ENCODE measurements at regions not wholly inside any gene's neighbourhood (a gene's known extent, or its start where the extent isn't known, plus 50 kb on each side); places are given as distances from the start of the nearest gene placed in this dataset.

GRCh38 chr6:126546541-126547120 is 206.7 kb downstream of the CENPW start:
- no peak for FAIRE-seq
- DNase-seq (ENCODE audit: insufficient read length, low spot score) = no peak
- TF ChIP-seq, protein P1, sequence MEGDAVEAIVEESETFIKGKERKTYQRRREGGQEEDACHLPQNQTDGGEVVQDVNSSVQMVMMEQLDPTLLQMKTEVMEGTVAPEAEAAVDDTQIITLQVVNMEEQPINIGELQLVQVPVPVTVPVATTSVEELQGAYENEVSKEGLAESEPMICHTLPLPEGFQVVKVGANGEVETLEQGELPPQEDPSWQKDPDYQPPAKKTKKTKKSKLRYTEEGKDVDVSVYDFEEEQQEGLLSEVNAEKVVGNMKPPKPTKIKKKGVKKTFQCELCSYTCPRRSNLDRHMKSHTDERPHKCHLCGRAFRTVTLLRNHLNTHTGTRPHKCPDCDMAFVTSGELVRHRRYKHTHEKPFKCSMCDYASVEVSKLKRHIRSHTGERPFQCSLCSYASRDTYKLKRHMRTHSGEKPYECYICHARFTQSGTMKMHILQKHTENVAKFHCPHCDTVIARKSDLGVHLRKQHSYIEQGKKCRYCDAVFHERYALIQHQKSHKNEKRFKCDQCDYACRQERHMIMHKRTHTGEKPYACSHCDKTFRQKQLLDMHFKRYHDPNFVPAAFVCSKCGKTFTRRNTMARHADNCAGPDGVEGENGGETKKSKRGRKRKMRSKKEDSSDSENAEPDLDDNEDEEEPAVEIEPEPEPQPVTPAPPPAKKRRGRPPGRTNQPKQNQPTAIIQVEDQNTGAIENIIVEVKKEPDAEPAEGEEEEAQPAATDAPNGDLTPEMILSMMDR (IDR thresholded peaks at IDR 0.05; ENCODE audit: insufficient read depth, missing control alignments) = no peak

DNA sequence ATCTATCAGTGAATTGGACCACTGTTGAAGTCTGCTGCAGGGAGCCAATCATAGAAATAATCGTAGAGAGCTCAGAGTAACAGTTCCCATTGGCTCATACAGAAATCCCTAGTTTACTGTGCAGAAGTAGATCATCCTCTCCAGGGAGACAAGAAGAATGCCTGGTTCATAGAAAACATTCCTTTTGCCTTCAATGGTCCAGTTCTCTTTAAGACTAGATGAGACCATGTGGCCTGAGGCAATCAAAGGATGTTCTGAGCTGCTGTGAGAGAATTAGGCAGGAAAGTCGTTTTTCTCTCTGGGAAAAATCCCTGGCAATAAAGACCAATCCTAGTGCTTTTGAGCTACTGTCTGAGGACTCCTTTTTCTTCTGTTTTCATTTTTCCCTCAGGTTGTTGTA is 208.4 kb downstream of the CENPW start:
- FAIRE-seq (no peak), DNase-seq (ENCODE audit: insufficient read length, low spot score) (no peak)
- TF ChIP-seq, protein P1 (IDR thresholded peaks at IDR 0.05; ENCODE audit: insufficient read depth, missing control alignments) = no peak

DNA sequence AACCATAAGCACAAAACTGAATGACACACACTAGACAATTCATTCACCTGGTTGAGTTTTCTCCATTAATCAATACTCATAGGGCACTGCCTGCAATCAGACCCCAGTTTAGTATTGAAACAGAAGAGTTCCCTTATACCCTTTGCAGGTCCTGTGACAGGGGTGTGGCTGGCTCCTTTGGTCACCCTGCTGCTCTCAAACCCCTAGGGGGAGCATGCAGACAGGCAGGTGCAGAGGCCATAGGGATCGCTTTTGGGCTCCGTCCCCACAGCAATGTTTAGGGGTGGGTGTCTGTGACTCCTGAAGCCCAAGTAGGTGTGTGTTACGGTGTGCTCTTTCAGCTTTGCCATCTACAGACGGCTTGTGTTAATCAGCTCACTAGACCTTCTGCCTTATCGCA is 210.4 kb downstream of the CENPW start:
- TF ChIP-seq, protein P1 (IDR thresholded peaks at IDR 0.05; ENCODE audit: insufficient read depth, missing control alignments) = no peak
- DNase-seq (ENCODE audit: insufficient read length, low spot score) = no peak
- no peak for FAIRE-seq

DNA sequence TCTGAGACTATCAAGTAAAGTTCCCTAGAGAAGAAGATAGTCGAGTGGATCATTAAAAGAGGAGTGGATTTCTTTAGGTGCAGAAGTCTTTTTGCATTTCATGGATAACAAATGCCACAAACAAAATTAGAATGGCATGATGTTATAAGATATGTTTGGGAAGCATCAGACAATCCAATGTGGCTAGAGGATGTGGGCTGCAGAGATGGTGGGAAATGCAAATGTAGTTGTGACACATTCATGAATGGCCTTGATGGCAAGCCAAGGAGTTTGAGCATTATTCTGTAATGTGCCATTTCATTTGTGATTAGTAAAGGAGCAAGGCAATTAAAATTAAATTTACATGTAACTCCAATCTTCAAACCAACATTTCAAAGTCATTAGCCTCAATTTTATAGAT is 211.9 kb downstream of the CENPW start:
- DNase-seq (ENCODE audit: insufficient read length, low spot score) (no peak), FAIRE-seq (no peak)
- TF ChIP-seq, protein P1 (IDR thresholded peaks at IDR 0.05; ENCODE audit: insufficient read depth, missing control alignments) = no peak

DNA sequence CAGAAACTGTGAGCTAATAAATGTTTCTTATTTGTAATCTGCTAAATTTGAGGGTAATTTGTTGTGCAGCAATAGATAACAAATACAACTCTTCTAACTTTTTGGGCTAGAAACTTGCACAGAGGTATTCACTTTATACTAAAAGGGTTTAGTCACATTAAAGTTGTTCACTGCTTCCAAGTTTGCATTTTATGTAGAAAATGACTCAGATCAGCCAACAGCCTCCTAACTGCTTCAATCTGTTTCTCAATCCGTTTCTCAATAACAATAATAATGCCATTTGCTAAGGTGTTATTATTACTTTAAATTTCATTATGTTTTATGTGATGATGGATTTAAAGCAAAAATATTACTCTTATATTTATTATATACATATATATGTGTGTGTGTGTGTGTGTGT is 213.9 kb downstream of the CENPW start:
- TF ChIP-seq, protein P1 (IDR thresholded peaks at IDR 0.05; ENCODE audit: insufficient read depth, missing control alignments) = no peak
- FAIRE-seq (no peak), DNase-seq (ENCODE audit: insufficient read length, low spot score) (no peak)

GRCh38 chr6:126570507-126570906 is 230.6 kb downstream of the CENPW start:
- FAIRE-seq = no peak
- TF ChIP-seq, protein P1 (IDR thresholded peaks at IDR 0.05; ENCODE audit: insufficient read depth, missing control alignments) = no peak
- DNase-seq (ENCODE audit: insufficient read length, low spot score) = no peak

DNA sequence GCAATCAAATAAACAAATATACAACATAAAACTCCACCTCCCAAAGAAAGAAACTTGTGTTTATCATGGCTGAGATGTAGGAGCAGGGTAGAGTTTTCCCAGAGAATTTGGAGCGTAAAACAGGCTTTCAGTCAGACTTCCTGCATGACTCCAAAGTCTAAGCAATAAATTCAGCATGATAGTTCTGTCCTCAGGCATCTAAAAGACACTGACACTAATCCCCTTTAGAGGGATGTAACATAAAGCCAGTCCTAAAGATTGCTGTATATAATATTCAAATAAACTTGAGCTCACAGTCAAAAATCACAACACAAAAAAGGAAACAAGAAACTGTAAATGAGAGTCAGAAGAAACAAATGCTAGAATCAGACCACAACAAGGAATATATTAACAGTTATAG is 234.4 kb downstream of the CENPW start:
- TF ChIP-seq, protein P1 (IDR thresholded peaks at IDR 0.05; ENCODE audit: insufficient read depth, missing control alignments) = no peak
- DNase-seq (ENCODE audit: insufficient read length, low spot score) (no peak), FAIRE-seq (peak; percentile 68)

Data from D721Med (cell line).